Suppressor macrophage (primary cell): ENCODE measurements at regions not wholly inside any gene's neighbourhood (a gene's known extent, or its start where the extent isn't known, plus 50 kb on each side); places are given as distances from the start of the nearest gene placed in this dataset.
"Not testable (repeated sequence)": the region's sequence is repeated elsewhere in the genome, so short reads cannot be mapped to it uniquely, and the experiment has no call there.

Experiments
- DNase-seq, 4 experiments: peaks; one replicate each; pipeline ENCODE4 v3.0.0-alpha.2; 2020 to 2022

GRCh38 chr10:37733822-37734221 lies 123.6 kb downstream of the ZNF248 start:
- DNase-seq, result no peak

- DNase-seq, result no peak
Observed at GRCh38 chr10:37732685-37733084, 124.7 kb downstream of the ZNF248 start.

GRCh38 chr10:37728830-37729229 lies 128.6 kb downstream of the ZNF248 start:
- no peak for DNase-seq

- DNase-seq, result no peak
Observed at GRCh38 chr10:37727491-37728352, 129.7 kb downstream of the ZNF248 start.

- no peak for DNase-seq
Observed at GRCh38 chr10:37721100-37721499, 136.3 kb downstream of the ZNF248 start.

GRCh38 chr10:37718060-37718459 lies 139.3 kb downstream of the ZNF248 start:
- DNase-seq, result not testable (repeated sequence)

GRCh38 chr10:37713642-37714041 lies 143.8 kb downstream of the ZNF248 start:
- no peak for DNase-seq

GRCh38 chr10:37713132-37713501 lies 144.3 kb downstream of the ZNF248 start:
- no peak for DNase-seq

GRCh38 chr10:37712489-37713131 lies 144.8 kb downstream of the ZNF248 start:
- no peak for DNase-seq

GRCh38 chr10:37711617-37712488 lies 145.6 kb downstream of the ZNF248 start:
- DNase-seq, result no peak

GRCh38 chr10:37710831-37711616 lies 146.4 kb downstream of the ZNF248 start:
- DNase-seq, result no peak

- DNase-seq, result no peak
Observed at GRCh38 chr10:37707829-37708578, 149.4 kb downstream of the ZNF248 start.

- DNase-seq, result no peak
Observed at GRCh38 chr10:37704566-37704965, 152.8 kb downstream of the ZNF248 start.

GRCh38 chr10:37703833-37704382 lies 153.5 kb downstream of the ZNF248 start:
- no peak for DNase-seq

- DNase-seq, result no peak
Observed at GRCh38 chr10:37703114-37703513, 154.3 kb downstream of the ZNF248 start.

GRCh38 chr10:37701781-37702493 lies 155.5 kb downstream of the ZNF248 start:
- no peak for DNase-seq

GRCh38 chr10:37700886-37701780 lies 156.3 kb downstream of the ZNF248 start:
- no peak for DNase-seq

GRCh38 chr10:37687581-37687980 lies 169.8 kb downstream of the ZNF248 start:
- no peak for DNase-seq
